Thoracic aorta (tissue), 2 donors: ENCODE measurements at regions not wholly inside any gene's neighbourhood (a gene's known extent, or its start where the extent isn't known, plus 50 kb on each side); places are given as distances from the start of the nearest gene placed in this dataset.

ENCODE experiments used
- ATAC-seq: fragments of 150-250 bp; one replicate; pipeline ENCODE4 v1.8.0; 2017; ENCODE audit warnings: low read depth; ENCODE audit not compliant: insufficient number of reproducible peaks, low FRiP score
- DNase-seq: peaks from one replicate; pipeline ENCODE4 v3.0.0-alpha.2; 2020; ENCODE audit warnings: low spot score
- H3K27ac ChIP-seq, 2 donors: fragments of 200-600 bp; sonication (generic); 1 replicate in 1 of 2; 2 replicates in 1 of 2; pipeline ENCODE4 v1.5.1; 2016; ENCODE audit warnings: mild to moderate bottlenecking in 2 of 2, moderate library complexity in 2 of 2
- H3K27me3 ChIP-seq: fragments of 200-600 bp; sonication (generic); replicated peaks from 2 replicates; pipeline ENCODE4 v1.6.0; 2016; ENCODE audit warnings: mild to moderate bottlenecking; ENCODE audit not compliant: insufficient read depth
- H3K36me3 ChIP-seq: fragments of 200-600 bp; sonication (generic); one replicate; pipeline ENCODE4 v1.5.1; 2016
- H3K4me1 ChIP-seq, 2 donors: fragments of 200-600 bp; sonication (generic); 1 replicate in 1 of 2; 2 replicates in 1 of 2; pipeline versions ENCODE4 v1.5.1 to v1.6.0; 2016; ENCODE audit warnings: low read depth in 2 of 2, mild to moderate bottlenecking in 1 of 2; ENCODE audit not compliant: control insufficient read depth in 1 of 2
- H3K4me3 ChIP-seq: fragments of 200-600 bp; sonication (generic); 2 replicates; pipeline ENCODE4 v1.5.1; 2016; ENCODE audit warnings: mild to moderate bottlenecking
- H3K9me3 ChIP-seq: fragments of 200-600 bp; sonication (generic); 2 replicates; pipeline ENCODE4 v1.5.1; 2016
- TF ChIP-seq, protein P1 (sequence below): fragments of 200-600 bp; sonication (generic); IDR thresholded peaks from one replicate; pipeline ENCODE4 v1.5.1; 2019; ENCODE audit warnings: antibody characterized with exemption

DNA sequence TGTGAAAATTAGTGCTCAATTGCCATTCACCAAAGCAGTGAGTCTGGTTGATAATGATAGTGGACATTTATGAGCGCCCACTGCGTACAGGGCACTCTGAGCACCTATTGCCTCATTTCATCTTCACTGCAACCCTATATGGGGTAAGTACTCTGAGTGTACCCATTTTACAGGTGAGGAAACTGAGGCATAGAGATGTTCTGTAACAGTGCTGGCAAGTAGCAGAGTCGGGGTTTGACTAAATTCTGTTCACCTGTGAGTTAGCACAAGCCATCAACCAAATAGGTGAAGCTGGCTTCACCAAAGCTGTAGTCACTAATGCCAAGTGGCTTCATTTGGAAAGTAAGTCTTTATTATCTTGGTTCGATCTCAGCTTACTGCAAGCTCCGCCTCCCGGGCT, 135.8 kb downstream of the SPAG6 start:
- H3K9me3 ChIP-seq: no peaks in the 10 kb centered on the region
- peaks cover 12% of the 10 kb centered on the region for H3K27me3 ChIP-seq
- H3K36me3 ChIP-seq: no peaks in the 10 kb centered on the region
- no peak overlapping the region for H3K27ac ChIP-seq
- no peak overlapping the region for H3K4me3 ChIP-seq
- ATAC-seq (no peak), DNase-seq (no peak)
- TF ChIP-seq, protein P1, sequence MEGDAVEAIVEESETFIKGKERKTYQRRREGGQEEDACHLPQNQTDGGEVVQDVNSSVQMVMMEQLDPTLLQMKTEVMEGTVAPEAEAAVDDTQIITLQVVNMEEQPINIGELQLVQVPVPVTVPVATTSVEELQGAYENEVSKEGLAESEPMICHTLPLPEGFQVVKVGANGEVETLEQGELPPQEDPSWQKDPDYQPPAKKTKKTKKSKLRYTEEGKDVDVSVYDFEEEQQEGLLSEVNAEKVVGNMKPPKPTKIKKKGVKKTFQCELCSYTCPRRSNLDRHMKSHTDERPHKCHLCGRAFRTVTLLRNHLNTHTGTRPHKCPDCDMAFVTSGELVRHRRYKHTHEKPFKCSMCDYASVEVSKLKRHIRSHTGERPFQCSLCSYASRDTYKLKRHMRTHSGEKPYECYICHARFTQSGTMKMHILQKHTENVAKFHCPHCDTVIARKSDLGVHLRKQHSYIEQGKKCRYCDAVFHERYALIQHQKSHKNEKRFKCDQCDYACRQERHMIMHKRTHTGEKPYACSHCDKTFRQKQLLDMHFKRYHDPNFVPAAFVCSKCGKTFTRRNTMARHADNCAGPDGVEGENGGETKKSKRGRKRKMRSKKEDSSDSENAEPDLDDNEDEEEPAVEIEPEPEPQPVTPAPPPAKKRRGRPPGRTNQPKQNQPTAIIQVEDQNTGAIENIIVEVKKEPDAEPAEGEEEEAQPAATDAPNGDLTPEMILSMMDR: no peak
- H3K4me1 ChIP-seq: peaks cover 7 to 10% of the 10 kb centered on the region in 2 donors

- no peak for ATAC-seq
- peaks cover 0 to 2% of the 10 kb centered on the region in 2 donors for H3K4me1 ChIP-seq
- TF ChIP-seq, protein P1: no peak
- H3K36me3 ChIP-seq: no peaks in the 10 kb centered on the region
- no peak for DNase-seq
- peaks cover 7% of the 10 kb centered on the region for H3K27me3 ChIP-seq
- H3K27ac ChIP-seq: no peak overlapping the region
- H3K9me3 ChIP-seq: no peaks in the 10 kb centered on the region
- H3K4me3 ChIP-seq: no peak overlapping the region
These were observed 136.6 kb downstream of the SPAG6 start for GRCh38 chr10:22481687-22482539.

GRCh38 chr10:22483132-22483531, 137.8 kb downstream of the SPAG6 start:
- Histone ChIP-seq H3K27me3 (no peaks in the 10 kb centered on the region), H3K27ac (no peak overlapping the region), H3K4me3 (no peak overlapping the region), H3K36me3 (no peaks in the 10 kb centered on the region), H3K4me1 (no peaks in the 10 kb centered on the region), H3K9me3 (no peaks in the 10 kb centered on the region)
- DNase-seq (no peak), ATAC-seq (no peak)
- TF ChIP-seq, protein P1: no peak
